WI38 (cell line): ENCODE measurements at regions not wholly inside any gene's neighbourhood (a gene's known extent, or its start where the extent isn't known, plus 50 kb on each side); places are given as distances from the start of the nearest gene placed in this dataset.

Experiments used
- H3K4me3 ChIP-seq: 2 replicates; pipeline ENCODE4 v1.5.1; 2011; ENCODE audit warnings: low read depth, mild to moderate bottlenecking, control low read depth, low read length
- CTCF ChIP-seq: IDR thresholded peaks from 2 replicates; pipeline ENCODE4 v1.5.1; 2012; ENCODE audit warnings: low read depth, mild to moderate bottlenecking, control low read depth, low read length

GRCh38 chr19:31223740-31224534 is 125.3 kb downstream of the TSHZ3 start:
- H3K4me3 ChIP-seq, result peak overlapping the region; percentile 17
- no peak for TF ChIP-seq CTCF

GRCh38 chr19:31220540-31220939 is 128.7 kb downstream of the TSHZ3 start:
- TF ChIP-seq CTCF, result no peak
- H3K4me3 ChIP-seq, result no peak overlapping the region

- TF ChIP-seq CTCF, result no peak
- H3K4me3 ChIP-seq, result no peak overlapping the region
These were observed 134.2 kb downstream of the TSHZ3 start for GRCh38 chr19:31214997-31215396.

DNA sequence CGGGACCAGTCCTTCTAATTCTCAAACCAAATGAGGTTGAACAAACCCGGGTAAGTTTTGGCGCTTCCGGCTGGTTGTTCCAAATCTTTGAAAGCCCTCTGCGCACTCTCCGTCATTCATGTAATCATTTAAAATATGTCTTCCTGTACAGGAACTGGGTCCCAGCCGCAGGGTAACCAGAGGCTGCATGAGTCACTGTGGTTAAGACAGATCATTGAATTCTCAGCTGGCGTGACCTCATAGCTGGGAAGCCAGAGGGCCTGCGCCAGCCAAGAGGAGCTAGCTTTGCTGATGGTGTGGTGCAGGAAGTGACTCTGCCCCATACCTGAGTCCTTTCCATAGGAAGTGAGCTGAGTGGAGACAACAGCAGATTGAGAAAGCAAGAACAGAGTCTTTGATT is 135.2 kb downstream of the TSHZ3 start:
- H3K4me3 ChIP-seq, result no peak overlapping the region

GRCh38 chr19:31211088-31211487 is 138.1 kb downstream of the TSHZ3 start:
- TF ChIP-seq CTCF, result no peak
- H3K4me3 ChIP-seq, result no peak overlapping the region

More for the DNA sequence above, 135.2 kb downstream of the TSHZ3 start:
- no peak for TF ChIP-seq CTCF

DNA sequence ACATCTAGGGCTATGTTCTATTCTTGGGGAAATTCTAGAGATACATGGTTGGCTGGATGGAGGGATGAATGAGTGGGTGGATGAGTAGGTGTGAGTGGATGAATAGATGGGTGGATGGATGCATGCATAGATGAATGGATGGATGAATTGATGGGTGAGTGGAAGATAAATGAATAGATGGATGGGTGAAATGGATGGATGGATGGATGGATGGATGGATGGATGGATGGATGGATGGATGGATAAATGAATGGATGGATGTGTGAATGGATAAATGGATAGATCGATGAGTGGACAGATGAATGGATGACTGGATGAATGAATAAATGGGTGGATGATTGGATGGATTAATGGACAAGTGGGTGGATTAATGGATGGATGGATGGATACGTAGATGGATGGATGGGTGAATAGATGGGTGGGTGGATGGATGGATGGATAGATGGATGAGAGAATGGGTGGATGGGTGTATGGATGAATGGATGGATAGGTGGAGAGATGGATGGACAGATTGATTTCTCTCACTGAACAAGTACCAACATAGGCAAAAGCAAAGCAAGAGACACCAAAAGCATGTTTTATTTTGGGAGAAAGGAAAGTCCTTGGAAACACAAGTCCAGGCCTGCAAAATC is 143.2 kb downstream of the TSHZ3 start:
- no peak for TF ChIP-seq CTCF

GRCh38 chr19:31204115-31204514 is 145.1 kb downstream of the TSHZ3 start:
- TF ChIP-seq CTCF, result no peak
- no peak overlapping the region for H3K4me3 ChIP-seq

More for the DNA sequence above, 143.2 kb downstream of the TSHZ3 start:
- no peak overlapping the region for H3K4me3 ChIP-seq
